Rectal smooth muscle tissue (tissue), 1 donor: ENCODE measurements at regions not wholly inside any gene's neighbourhood (a gene's known extent, or its start where the extent isn't known, plus 50 kb on each side); places are given as distances from the start of the nearest gene placed in this dataset.

Experiments used
- H3K27ac ChIP-seq: one replicate; pipeline ENCODE4 v1.7.0; 2013; ENCODE audit warnings: low read depth, low read length, inconsistent platforms
- H3K27me3 ChIP-seq: one replicate; pipeline ENCODE4 v1.7.0; 2013; ENCODE audit warnings: low read length; ENCODE audit not compliant: control insufficient read depth, insufficient read depth
- H3K36me3 ChIP-seq: one replicate; pipeline ENCODE4 v1.7.0; 2013; ENCODE audit warnings: low read length; ENCODE audit not compliant: control insufficient read depth, insufficient read depth
- H3K4me1 ChIP-seq: one replicate; pipeline ENCODE4 v1.7.0; 2013; ENCODE audit warnings: low read length; ENCODE audit not compliant: control insufficient read depth, insufficient read depth
- H3K4me3 ChIP-seq: one replicate; pipeline ENCODE4 v1.7.0; 2013; ENCODE audit warnings: low read length
- H3K9ac ChIP-seq: one replicate; pipeline ENCODE4 v1.7.0; 2013; ENCODE audit warnings: low read length

GRCh38 chr12:115708801-115709200 lies 568.7 kb downstream of the MED13L start:
- no peak overlapping the region for H3K4me3 ChIP-seq
- H3K27ac ChIP-seq, result no peak overlapping the region
- H3K4me1 ChIP-seq, result no peaks in the 10 kb centered on the region
- H3K36me3 ChIP-seq, result no peaks in the 10 kb centered on the region
- no peaks in the 10 kb centered on the region for H3K27me3 ChIP-seq
- H3K9ac ChIP-seq, result no peak overlapping the region

DNA sequence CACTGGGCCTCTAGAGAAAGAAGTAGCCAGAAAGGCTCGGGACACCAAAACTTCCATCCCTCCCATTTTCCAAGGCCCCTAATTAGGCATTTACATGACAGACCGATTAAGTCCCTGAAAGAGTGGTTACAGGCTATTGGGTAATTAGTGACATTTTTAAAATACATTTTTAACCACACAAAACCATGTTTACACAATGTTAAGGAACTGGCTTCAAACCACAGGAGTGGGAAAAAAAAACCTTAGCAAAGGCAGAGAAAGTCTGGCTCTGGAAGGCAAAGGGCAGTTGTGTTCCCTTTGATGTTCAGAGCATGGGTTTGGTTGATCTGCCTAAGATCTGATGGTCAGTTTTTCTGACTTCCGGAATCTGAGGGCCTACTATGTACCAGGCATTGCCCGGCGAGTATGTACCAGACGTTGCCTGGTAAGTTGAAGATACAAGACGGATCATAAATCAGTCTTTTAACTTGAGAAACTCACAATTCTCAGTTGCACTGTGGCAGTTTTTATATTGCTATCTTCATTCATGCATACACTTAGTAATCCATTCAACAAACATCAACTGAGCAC lies 576.5 kb downstream of the MED13L start:
- no peak overlapping the region for H3K4me3 ChIP-seq
- H3K9ac ChIP-seq, result no peak overlapping the region
- no peak overlapping the region for H3K27ac ChIP-seq
- no peaks in the 10 kb centered on the region for H3K4me1 ChIP-seq
- H3K27me3 ChIP-seq, result no peaks in the 10 kb centered on the region
- H3K36me3 ChIP-seq, result no peaks in the 10 kb centered on the region

GRCh38 chr12:115700081-115700480 lies 577.4 kb downstream of the MED13L start:
- Histone ChIP-seq H3K4me3 (no peak overlapping the region), H3K36me3 (no peaks in the 10 kb centered on the region), H3K4me1 (no peaks in the 10 kb centered on the region), H3K9ac (no peak overlapping the region), H3K27ac (no peak overlapping the region), H3K27me3 (no peaks in the 10 kb centered on the region)

- peaks cover 2% of the 10 kb centered on the region for H3K27me3 ChIP-seq
- no peak overlapping the region for H3K27ac ChIP-seq
- H3K4me3 ChIP-seq, result no peak overlapping the region
- no peaks in the 10 kb centered on the region for H3K4me1 ChIP-seq
- no peaks in the 10 kb centered on the region for H3K36me3 ChIP-seq
- H3K9ac ChIP-seq, result no peak overlapping the region
Observed at GRCh38 chr12:115698257-115698656, 579.2 kb downstream of the MED13L start.

DNA sequence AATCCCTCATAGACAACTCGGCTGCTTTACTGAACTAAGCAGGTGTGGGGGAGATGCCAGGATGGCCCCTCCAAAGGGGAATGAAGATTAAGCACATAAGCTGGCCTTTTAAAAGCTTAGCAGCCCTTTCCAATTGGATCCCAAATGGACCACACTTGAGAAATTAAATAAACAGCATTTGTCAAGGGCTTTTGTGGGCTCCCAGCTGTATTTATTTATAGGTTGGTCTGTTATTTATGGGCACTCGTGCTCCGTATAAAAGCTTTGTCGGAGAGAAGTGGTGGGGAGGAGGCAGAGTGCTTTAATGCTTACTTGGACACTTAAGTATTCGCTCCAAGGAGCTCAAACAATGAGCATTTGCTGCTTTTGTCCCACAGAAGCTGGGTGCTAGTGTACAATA lies 580.2 kb downstream of the MED13L start:
- Histone ChIP-seq H3K4me1 (no peaks in the 10 kb centered on the region), H3K36me3 (no peaks in the 10 kb centered on the region), H3K4me3 (no peak overlapping the region), H3K27me3 (peaks cover 2% of the 10 kb centered on the region), H3K27ac (no peak overlapping the region), H3K9ac (no peak overlapping the region)

GRCh38 chr12:115694564-115694963 lies 582.9 kb downstream of the MED13L start:
- Histone ChIP-seq H3K27ac (no peak overlapping the region), H3K27me3 (peaks cover 2% of the 10 kb centered on the region), H3K9ac (no peak overlapping the region), H3K4me3 (no peak overlapping the region), H3K36me3 (no peaks in the 10 kb centered on the region), H3K4me1 (no peaks in the 10 kb centered on the region)

DNA sequence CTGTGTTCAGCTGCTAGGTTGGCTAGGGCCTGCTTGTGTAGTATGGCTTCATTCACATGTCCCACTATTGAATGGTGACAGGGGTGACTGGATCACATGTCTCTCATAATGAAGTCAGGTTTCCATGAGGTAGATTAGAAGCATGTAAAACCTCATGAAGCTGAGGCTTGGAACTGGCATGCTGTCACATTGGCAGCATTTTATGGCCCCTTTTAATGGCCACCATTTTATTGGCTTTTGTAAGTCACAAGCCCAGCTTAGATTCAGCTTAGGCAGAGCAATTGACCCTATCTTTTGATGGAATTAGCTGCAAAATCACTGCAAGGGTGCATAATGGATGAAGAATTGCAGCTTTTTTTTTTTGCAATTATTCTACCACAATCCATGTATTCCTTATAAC lies 583.5 kb downstream of the MED13L start:
- Histone ChIP-seq H3K27ac (no peak overlapping the region), H3K4me3 (no peak overlapping the region), H3K9ac (no peak overlapping the region), H3K4me1 (no peaks in the 10 kb centered on the region), H3K27me3 (peaks cover 2% of the 10 kb centered on the region), H3K36me3 (no peaks in the 10 kb centered on the region)

GRCh38 chr12:115691123-115691522 lies 586.4 kb downstream of the MED13L start:
- H3K4me3 ChIP-seq, result no peak overlapping the region
- no peaks in the 10 kb centered on the region for H3K36me3 ChIP-seq
- H3K27me3 ChIP-seq, result peaks cover 4% of the 10 kb centered on the region
- H3K27ac ChIP-seq, result no peak overlapping the region
- no peak overlapping the region for H3K9ac ChIP-seq
- H3K4me1 ChIP-seq, result no peaks in the 10 kb centered on the region

- H3K27ac ChIP-seq, result no peak overlapping the region
- H3K36me3 ChIP-seq, result no peaks in the 10 kb centered on the region
- peaks cover 2% of the 10 kb centered on the region for H3K27me3 ChIP-seq
- no peak overlapping the region for H3K9ac ChIP-seq
- no peaks in the 10 kb centered on the region for H3K4me1 ChIP-seq
- H3K4me3 ChIP-seq, result no peak overlapping the region
Observed at GRCh38 chr12:115687094-115687493, 590.4 kb downstream of the MED13L start.

DNA sequence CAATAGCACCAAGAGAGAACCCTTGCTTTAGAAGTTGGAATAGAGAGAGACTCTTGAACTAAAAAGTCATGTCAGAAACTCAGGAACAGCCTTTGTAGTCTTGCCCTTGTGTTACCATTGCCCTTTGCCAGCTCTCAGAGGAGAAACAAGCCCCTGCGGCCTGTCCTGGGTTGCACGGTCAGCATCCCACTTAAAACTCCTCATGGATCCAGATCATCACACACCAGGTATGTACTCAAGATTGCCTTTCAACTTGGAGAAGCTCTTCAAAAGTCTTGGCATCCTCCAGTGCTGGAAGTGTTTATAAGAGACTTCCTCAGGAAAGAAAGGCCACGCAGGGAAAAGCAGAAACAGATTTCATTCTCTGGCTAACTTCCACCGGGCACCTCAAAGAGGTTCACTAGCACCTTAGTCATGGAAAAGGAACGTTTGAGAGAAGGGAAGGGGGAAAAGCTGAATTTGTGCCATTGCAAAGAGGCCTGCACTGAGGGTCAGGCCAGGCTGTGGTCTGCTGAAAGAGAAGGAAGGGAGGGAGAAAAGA lies 594.2 kb downstream of the MED13L start:
- Histone ChIP-seq H3K9ac (no peak overlapping the region), H3K4me3 (no peak overlapping the region), H3K27ac (no peak overlapping the region), H3K36me3 (no peaks in the 10 kb centered on the region), H3K27me3 (peaks cover 2% of the 10 kb centered on the region), H3K4me1 (no peaks in the 10 kb centered on the region)

DNA sequence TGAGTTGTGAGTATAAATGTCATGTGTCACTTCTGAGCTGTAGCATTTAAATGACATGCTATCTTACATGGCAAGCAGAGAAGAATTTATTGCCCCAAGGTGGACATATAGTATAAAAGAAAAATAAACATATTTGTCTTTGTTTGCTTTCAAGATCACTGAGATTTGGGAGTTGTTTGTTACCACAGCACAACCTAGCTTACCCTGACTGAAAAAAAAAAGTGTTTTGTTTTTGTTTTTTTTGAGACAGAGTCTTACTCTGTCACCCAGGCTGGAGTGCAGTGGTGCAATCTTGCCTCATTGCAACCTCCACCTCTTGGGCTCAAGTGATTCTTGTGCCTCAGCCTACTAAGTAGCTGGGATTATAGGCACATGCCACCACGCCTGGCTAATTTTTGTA lies 596.5 kb downstream of the MED13L start:
- no peaks in the 10 kb centered on the region for H3K4me1 ChIP-seq
- no peaks in the 10 kb centered on the region for H3K27me3 ChIP-seq
- no peak overlapping the region for H3K9ac ChIP-seq
- H3K36me3 ChIP-seq, result no peaks in the 10 kb centered on the region
- H3K4me3 ChIP-seq, result no peak overlapping the region
- no peak overlapping the region for H3K27ac ChIP-seq

DNA sequence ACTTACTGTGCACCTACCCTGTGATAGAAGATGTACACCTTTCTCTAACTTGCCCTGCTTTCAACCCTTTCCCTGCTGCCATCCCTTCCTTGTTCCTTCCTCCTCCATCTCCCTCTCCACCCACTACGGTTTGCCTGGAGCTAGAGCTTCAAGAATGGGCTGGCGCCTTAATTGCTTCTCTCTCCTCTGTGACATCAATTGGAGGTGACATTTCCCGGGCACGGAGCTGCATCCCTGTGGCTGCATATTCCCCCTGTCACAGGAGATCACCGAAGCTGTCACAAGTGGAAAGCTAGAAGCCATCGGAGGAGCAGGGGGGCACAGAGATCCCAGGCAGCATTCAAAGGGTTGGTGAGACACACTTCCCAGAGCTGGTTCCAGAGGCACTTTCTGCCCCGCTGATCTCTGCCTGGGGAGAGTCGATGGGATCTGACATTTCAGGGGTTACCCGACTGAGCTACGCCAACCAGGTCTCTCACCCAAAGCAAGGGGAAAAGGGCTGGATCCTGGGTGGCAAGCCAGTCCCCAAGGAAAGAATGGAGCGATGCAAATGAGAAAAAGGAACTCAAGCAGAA lies 604.9 kb downstream of the MED13L start:
- Histone ChIP-seq H3K4me3 (no peak overlapping the region), H3K36me3 (no peaks in the 10 kb centered on the region), H3K4me1 (no peaks in the 10 kb centered on the region), H3K9ac (no peak overlapping the region), H3K27ac (no peak overlapping the region), H3K27me3 (no peaks in the 10 kb centered on the region)

DNA sequence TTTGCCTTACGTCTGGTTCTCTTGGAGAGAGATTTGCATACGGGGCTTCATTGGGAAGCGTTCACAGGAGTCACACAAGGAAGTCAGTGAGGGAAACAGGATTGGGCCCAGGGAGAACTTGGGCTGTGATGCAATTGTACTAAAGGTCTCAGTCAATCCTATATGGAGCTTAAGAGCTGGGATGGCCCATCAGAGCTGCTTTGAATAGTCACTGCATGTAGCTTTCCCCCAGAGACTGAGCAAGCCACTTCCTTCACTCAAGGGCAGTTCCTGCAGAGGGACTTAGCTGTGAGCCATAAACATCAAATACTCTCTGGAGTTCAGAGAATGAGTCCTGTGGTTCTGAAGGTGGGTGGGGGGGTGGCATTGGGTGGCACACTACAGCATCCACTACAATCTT lies 605.4 kb downstream of the MED13L start:
- H3K27ac ChIP-seq, result no peak overlapping the region
- no peaks in the 10 kb centered on the region for H3K27me3 ChIP-seq
- no peak overlapping the region for H3K4me3 ChIP-seq

More for the DNA sequence above, 605.4 kb downstream of the MED13L start:
- no peaks in the 10 kb centered on the region for H3K36me3 ChIP-seq
- H3K9ac ChIP-seq, result no peak overlapping the region
- H3K4me1 ChIP-seq, result no peaks in the 10 kb centered on the region
